Prostate gland (tissue), 2 donors: ENCODE measurements at regions not wholly inside any gene's neighbourhood (a gene's known extent, or its start where the extent isn't known, plus 50 kb on each side); places are given as distances from the start of the nearest gene placed in this dataset.
A peak's percentile ranks its signal among the peaks of the same experiment; 100 is the strongest.

Source experiments
- DNase-seq: peaks from one replicate; pipeline ENCODE4 v3.0.0-alpha.2; 2019; ENCODE audit warnings: low spot score
- H3K27ac ChIP-seq, 2 donors: fragments of 200-600 bp; sonication (generic); 2 replicates each; pipeline ENCODE4 v1.5.1; 2017 to 2019
- H3K27me3 ChIP-seq: fragments of 200-600 bp; sonication (generic); replicated peaks from 2 replicates; pipeline ENCODE4 v1.5.1; 2019; ENCODE audit not compliant: insufficient read depth
- H3K36me3 ChIP-seq, 2 donors: fragments of 200-600 bp; sonication (generic); 1 replicate in 1 of 2; 2 replicates in 1 of 2; pipeline versions ENCODE4 v1.5.1 to v1.8.1; 2017 to 2019
- H3K4me1 ChIP-seq: fragments of 200-600 bp; sonication (generic); replicated peaks from 2 replicates; pipeline ENCODE4 v1.5.1; 2019
- H3K4me3 ChIP-seq, 2 donors: fragments of 200-600 bp; sonication (generic); 2 replicates each; pipeline ENCODE4 v1.5.1; 2017 to 2019
- H3K9me3 ChIP-seq: fragments of 200-600 bp; sonication (generic); 2 replicates; pipeline ENCODE4 v1.5.1; 2017
- POLR2A ChIP-seq: fragments of 450-650 bp; IDR thresholded peaks from one replicate; pipeline ENCODE4 v1.6.1; 2016; ENCODE audit warnings: antibody characterized with exemption, mild to moderate bottlenecking
- POLR2AphosphoS5 ChIP-seq: sonication (generic); formaldehyde crosslinking; IDR thresholded peaks from one replicate; pipeline ENCODE4 v1.6.1; 2017; ENCODE audit warnings: antibody characterized with exemption
- WGBS: methylation state at CpG from one replicate; pipeline ENCODE4 v1.1.5; 2018; 5-methylcytosine and 5-hydroxymethylcytosine counted together
- intact Hi-C: fragments of 100-400 bp; cut with DNase I; formaldehyde crosslinking; loops from one replicate; pipeline ENCODE4 v1.14.2; 2022
- TF ChIP-seq, protein P1 (sequence below), 4 experiments: fragments of 200-600 bp in 2 of 4; fragments of 450-650 bp in 2 of 4; sonication (generic) in 2 of 4; IDR thresholded peaks; 1 replicate in 3 of 4; 2 replicates in 1 of 4; pipeline ENCODE4 v1.5.1; 2016 to 2019; ENCODE audit warnings: antibody characterized with exemption in 4 of 4, mild to moderate bottlenecking in 2 of 4, moderate library complexity in 2 of 4

DNA sequence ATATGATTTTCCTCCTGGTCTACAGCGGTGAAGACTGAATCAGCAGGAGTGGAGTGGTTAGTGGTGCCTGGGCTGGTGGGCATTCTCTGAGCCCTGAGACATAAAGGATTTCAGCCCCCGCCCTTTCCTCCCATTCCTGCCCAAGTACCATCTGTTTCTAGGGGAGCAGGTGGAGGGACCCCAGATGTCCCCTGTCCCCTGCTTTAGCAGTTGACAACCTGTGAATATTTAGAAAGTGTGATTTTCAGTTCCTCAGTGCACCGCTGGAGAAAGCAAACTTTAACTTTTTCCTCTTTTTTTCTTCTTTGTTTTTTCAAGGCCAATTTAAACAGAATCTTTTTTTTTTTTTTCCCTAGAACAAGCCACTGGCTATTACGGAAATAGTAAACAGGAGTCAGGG, 163.8 kb upstream of the MYL2 start:
- Histone ChIP-seq H3K27me3 (no peaks in the 10 kb centered on the region), H3K27ac (peak overlapping the region in 1 of 2 donors; percentile 17), H3K36me3 (no peaks in the 10 kb centered on the region), H3K9me3 (no peaks in the 10 kb centered on the region), H3K4me1 (peaks cover 9% of the 10 kb centered on the region), H3K4me3 (no peak overlapping the region)
- TF ChIP-seq POLR2A (no peak), POLR2AphosphoS5 (no peak)
- TF ChIP-seq, protein P1, sequence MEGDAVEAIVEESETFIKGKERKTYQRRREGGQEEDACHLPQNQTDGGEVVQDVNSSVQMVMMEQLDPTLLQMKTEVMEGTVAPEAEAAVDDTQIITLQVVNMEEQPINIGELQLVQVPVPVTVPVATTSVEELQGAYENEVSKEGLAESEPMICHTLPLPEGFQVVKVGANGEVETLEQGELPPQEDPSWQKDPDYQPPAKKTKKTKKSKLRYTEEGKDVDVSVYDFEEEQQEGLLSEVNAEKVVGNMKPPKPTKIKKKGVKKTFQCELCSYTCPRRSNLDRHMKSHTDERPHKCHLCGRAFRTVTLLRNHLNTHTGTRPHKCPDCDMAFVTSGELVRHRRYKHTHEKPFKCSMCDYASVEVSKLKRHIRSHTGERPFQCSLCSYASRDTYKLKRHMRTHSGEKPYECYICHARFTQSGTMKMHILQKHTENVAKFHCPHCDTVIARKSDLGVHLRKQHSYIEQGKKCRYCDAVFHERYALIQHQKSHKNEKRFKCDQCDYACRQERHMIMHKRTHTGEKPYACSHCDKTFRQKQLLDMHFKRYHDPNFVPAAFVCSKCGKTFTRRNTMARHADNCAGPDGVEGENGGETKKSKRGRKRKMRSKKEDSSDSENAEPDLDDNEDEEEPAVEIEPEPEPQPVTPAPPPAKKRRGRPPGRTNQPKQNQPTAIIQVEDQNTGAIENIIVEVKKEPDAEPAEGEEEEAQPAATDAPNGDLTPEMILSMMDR (IDR thresholded peaks at IDR 0.05): no peak
- DNase-seq: no peak
- intact Hi-C loops: no loop called here
- 64% methylated on average over 4 of the region's 4 CpGs for WGBS

GRCh38 chr12:111081600-111081999, 161.2 kb upstream of the MYL2 start:
- no peaks in the 10 kb centered on the region for H3K36me3 ChIP-seq
- H3K4me3 ChIP-seq: no peak overlapping the region
- H3K9me3 ChIP-seq: no peaks in the 10 kb centered on the region
- 95% methylated on average over 5 of the region's 5 CpGs for WGBS
- DNase-seq: no peak
- intact Hi-C loops: no loop called here
- no peaks in the 10 kb centered on the region for H3K27me3 ChIP-seq
- H3K4me1 ChIP-seq: peaks cover 9% of the 10 kb centered on the region
- TF ChIP-seq, protein P1 (IDR thresholded peaks at IDR 0.05): no peak
- TF ChIP-seq POLR2A: no peak
- no peak for TF ChIP-seq POLR2AphosphoS5
- H3K27ac ChIP-seq: peak overlapping the region; percentile 5 to 44

GRCh38 chr12:111078731-111079130, 158.4 kb upstream of the MYL2 start:
- H3K27me3 ChIP-seq: no peaks in the 10 kb centered on the region
- WGBS: 83% methylated on average over 4 of the region's 4 CpGs
- no peaks in the 10 kb centered on the region for H3K36me3 ChIP-seq
- intact Hi-C loops: no loop called here
- H3K4me3 ChIP-seq: no peak overlapping the region
- H3K9me3 ChIP-seq: no peaks in the 10 kb centered on the region
- no peak for DNase-seq
- H3K27ac ChIP-seq: peak overlapping the region; percentile 54 to 94
- no peak for TF ChIP-seq POLR2AphosphoS5
- TF ChIP-seq POLR2A: no peak
- TF ChIP-seq, protein P1 (IDR thresholded peaks at IDR 0.05): no peak
- H3K4me1 ChIP-seq: peaks cover 19% of the 10 kb centered on the region

DNA sequence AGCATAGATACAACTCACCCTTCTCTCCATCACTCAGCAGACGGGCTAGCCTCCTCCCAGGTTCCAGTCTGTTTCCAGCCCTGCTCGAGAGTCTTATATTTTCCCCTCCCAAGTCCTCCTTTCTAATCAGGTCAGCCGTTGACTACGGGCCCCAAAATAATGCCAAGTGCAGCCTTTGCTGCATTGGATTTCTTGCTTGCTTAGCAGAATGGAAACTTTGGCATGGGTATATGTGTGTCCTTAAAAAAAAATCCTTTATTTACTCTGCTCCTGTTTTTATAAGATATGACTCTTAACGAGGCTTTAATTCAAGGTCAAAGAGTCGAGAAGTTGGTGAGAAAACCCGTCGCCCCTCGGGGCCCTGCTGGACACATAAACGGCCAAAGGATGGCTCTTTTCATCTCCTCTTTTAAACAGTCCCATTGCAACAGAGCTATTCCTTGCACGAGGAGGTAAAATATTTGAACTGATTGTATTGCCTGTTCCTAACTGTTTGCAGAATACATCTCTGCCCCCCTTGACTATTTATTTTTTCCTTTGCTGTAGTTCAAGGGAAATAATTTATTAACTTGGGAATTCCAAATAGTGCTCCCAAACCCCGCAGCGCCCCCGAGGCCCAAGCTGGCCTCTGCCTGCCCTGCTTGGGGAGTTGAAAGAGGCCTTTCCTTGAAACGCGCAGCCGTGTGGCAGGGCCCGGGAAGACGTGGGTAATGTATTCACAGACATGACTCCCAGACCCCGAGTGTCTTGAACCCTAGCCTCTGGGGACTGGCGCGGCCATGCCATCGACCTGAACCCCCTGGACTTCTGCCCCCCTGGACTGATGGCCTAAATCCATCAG, 156.5 kb upstream of the MYL2 start:
- peak; percentile 38 for DNase-seq
- Histone ChIP-seq H3K36me3 (no peaks in the 10 kb centered on the region), H3K27ac (peak overlapping the region; percentile 87 to 94), H3K4me3 (no peak overlapping the region), H3K4me1 (peaks cover 10% of the 10 kb centered on the region), H3K27me3 (no peaks in the 10 kb centered on the region), H3K9me3 (no peaks in the 10 kb centered on the region)
- TF ChIP-seq, protein P1 (IDR thresholded peaks at IDR 0.05): no peak
- TF ChIP-seq POLR2A (no peak), POLR2AphosphoS5 (peak; percentile 68)
- intact Hi-C loops: no loop called here
- 28% methylated on average over 23 of the region's 23 CpGs for WGBS

DNA sequence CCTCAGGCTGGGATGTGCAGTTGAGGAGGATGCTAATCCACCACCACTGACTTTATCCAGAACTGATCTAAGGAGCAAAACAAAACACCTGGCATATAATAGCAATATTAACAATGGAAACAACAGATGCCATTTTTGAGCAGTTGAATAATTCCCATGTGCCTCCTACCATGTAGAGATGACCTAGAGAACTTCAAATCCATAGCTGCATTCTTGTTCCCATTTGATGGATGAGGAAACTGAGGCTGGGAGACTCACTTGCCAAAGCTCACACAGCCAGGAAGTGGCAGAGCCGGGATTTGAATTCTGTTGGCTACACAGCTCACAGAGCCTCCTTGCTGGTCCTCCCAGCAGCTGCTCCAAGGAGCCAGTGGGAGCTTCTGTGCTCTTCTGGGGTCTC, 155.8 kb upstream of the MYL2 start:
- Histone ChIP-seq H3K36me3 (no peaks in the 10 kb centered on the region), H3K9me3 (no peaks in the 10 kb centered on the region), H3K4me1 (peaks cover 10% of the 10 kb centered on the region), H3K4me3 (no peak overlapping the region), H3K27me3 (no peaks in the 10 kb centered on the region), H3K27ac (peak overlapping the region; percentile 87 to 94)
- DNase-seq: no peak
- TF ChIP-seq POLR2A: no peak
- TF ChIP-seq, protein P1 (IDR thresholded peaks at IDR 0.05): no peak
- no peak for TF ChIP-seq POLR2AphosphoS5
- intact Hi-C loops: no loop called here
- 60% methylated on average over 1 of the region's 1 CpG for whole genome bisulfite sequencing
